Midbrain (tissue), 1 donor: ENCODE measurements at regions not wholly inside any gene's neighbourhood (a gene's known extent, or its start where the extent isn't known, plus 50 kb on each side); places are given as distances from the start of the nearest gene placed in this dataset.
"Not testable (repeated sequence)": the region's sequence is repeated elsewhere in the genome, so short reads cannot be mapped to it uniquely, and the experiment has no call there.

Experiments used
- DNase-seq: peaks from one replicate; lab custom pipeline; 2025; lab: John Stamatoyannopoulos, UW

GRCh38 chr4:164207460-164207859 is 546.5 kb upstream of the SMIM31 start:
- no peak for DNase-seq

GRCh38 chr4:164210377-164210776 is 543.6 kb upstream of the SMIM31 start:
- no peak for DNase-seq

DNA sequence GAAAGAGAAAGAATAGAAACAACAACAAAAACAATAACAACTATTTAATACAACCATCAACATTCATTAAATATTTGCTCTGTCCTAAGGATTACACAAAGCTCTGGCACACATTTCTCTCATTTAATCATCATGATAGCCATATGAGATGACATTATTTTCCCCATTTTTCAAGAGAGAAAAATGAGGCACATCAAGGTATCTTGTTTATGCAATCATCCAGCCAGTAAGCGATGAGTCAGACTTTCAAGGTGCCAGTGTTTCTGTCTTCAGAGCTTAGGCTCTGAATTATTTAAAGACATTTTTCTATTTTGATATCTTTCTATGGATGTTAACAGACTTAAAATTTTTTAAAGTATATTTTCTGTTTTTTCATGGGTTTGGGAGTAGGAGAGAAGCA is 541.8 kb upstream of the SMIM31 start:
- DNase-seq: no peak

DNA sequence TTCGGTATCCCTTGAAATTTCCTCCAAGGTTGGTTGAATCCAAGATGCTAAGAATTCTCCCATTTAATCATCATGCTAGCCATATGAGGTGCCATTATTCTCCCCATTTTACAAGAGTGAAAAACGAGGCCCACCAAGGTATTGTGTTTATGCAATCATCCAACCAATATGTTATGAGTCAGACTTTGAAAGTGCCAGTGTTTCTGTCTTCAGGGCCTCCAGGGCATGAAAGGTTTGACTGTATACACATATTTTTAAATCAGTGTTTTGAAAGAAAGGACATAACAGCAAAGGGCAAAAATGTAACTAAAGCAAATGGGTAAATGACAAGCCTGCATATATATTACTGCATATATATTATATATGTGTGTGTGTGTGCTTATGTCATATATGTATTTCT is 541.2 kb upstream of the SMIM31 start:
- DNase-seq: no peak

- no peak for DNase-seq
These were observed 538.7 kb upstream of the SMIM31 start for GRCh38 chr4:164215113-164215741.

GRCh38 chr4:164221631-164222030 is 532.3 kb upstream of the SMIM31 start:
- DNase-seq: no peak

- no peak for DNase-seq
These were observed 529.1 kb upstream of the SMIM31 start for GRCh38 chr4:164224871-164225270.

DNA sequence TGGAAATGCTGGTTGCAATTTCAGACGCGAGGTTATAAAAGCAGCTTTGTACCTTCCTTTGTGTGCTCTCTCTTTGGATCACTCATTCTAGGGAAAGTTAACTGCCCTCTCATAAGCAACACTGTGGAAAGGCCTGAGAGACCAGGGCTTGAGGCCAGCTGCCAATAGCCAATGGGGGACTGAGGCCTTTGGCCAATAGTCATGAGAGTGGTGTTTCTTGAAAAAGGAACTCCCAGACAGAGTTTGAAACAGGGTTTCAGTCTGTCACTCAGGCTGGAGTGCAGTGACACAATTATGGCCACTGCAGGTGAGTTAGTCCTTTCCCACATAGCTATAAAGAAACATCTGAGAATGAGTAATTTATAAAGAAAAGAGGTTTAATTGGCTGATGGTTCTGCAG is 524.7 kb upstream of the SMIM31 start:
- DNase-seq: no peak

DNA sequence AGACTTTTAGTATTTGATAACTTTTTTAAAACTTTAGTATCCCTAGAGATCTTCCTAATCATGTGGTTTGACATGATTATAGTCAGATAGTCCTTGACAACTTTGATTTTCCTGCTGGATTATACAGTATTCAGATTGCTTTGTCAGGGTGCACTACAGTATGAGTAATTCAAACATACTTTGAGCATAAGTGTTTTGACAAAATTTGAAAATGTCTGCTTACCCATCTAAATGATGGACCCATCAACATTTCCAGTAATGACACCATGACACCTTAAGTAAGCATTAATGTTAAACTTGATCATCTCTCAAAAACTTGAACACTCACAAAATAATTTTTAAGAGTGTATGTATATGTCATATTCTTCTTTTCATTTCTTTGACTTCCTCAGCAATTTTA is 514.5 kb upstream of the SMIM31 start:
- no peak for DNase-seq

- no peak for DNase-seq
These were observed 514.0 kb upstream of the SMIM31 start for GRCh38 chr4:164239976-164240375.

- peak; percentile 19 for DNase-seq
These were observed 502.7 kb upstream of the SMIM31 start for GRCh38 chr4:164251257-164251656.

- peak; percentile 68 for DNase-seq
These were observed 501.6 kb upstream of the SMIM31 start for GRCh38 chr4:164252286-164252685.

GRCh38 chr4:164261831-164262230 is 492.1 kb upstream of the SMIM31 start:
- DNase-seq: no peak

DNA sequence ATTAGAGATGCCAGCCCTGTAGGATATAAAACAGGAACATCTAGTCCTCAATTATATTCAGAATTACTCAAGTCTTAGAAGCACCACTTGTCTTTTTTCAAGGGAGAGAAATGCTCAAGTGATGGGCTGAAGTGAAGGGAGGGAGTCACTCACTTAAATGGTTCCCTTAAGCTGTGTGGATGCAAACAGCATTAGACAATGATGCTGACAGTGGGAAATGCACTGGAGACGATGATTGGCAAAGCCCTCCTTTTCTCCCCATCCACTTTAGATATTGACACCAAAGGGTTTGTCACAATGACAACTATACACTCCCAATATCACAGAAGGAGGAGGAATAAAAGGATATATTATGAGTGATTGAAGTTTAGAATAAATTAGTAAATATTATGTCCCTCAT is 491.4 kb upstream of the SMIM31 start:
- not testable (repeated sequence) for DNase-seq

GRCh38 chr4:164277414-164277813 is 476.5 kb upstream of the SMIM31 start:
- not testable (repeated sequence) for DNase-seq

DNA sequence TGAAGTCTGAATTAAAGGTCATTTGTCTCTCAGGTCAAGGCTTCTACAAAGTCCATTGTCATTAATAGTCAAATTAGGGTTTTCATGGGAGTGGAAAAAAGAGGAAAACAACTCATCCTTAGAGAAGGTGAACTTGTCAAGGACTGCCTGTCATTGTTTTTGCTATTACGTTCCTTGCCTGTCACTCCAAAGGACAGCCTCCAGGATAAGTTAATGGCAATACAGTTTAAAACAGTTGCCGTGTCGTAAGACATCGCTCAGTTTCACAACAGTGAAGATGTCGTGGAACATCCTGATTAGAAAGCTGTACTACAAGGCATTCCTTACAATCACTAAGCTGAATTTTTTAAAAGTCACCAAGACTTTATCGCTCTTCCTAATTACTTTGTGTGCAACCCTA is 466.8 kb upstream of the SMIM31 start:
- no peak for DNase-seq

DNA sequence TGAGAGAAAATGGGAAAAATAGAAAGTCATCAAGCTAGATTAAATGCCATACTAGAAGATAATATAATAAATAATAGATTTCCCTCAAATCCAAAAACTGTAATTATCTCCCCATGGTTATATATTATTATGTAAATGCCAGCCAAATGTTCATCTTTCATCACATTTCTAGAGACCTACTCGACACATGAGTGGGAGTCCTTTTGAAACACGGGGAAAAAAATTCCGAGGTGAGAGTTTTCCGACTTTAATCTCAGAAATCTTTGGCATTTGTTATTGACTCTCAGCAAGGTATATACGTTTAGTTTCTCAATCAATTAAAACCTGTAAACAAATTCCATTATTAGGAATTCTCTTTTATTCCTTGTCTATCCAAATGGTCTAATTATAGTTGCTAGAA is 465.4 kb upstream of the SMIM31 start:
- no peak for DNase-seq

- DNase-seq: no peak
These were observed 460.7 kb upstream of the SMIM31 start for GRCh38 chr4:164293203-164293602.

DNA sequence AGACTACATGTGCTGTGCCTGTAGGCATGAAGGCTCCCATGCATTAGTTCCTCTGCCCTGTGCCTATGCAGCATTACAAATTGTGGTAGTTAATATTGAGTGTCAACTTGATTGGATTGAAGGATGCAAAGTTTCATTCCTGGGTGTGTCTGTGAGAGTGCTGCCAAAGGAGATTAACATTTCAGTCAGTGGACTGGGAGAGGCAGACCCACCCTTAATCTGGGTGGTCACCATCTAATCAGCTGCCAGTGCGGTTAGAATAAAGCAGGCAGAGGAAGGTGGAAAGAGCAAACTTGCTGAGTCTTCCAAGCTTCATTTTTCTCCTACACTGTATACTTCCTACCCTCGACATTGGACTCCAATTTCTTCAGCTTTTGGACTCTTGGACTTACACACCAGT is 460.2 kb upstream of the SMIM31 start:
- no peak for DNase-seq

GRCh38 chr4:164301430-164301829 is 452.5 kb upstream of the SMIM31 start:
- DNase-seq: no peak

- no peak for DNase-seq
These were observed 449.8 kb upstream of the SMIM31 start for GRCh38 chr4:164304101-164304639.

DNA sequence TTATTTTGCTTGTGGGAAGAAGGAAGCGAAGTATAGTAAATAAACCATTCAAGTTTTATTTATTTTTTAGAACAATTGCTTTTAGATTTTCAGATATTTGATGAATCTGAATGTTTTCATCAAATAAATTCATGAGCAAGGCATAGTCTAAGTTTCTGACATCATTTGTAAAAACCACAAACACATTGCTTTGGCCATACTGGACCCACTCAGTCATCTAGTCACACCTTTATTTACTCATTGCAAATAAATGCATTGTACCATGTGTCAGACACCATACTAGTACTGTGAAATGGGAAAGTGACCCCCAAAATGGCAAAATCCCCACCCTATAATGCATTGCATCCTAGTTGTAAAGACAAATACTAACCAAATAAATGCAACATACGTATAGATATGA is 449.1 kb upstream of the SMIM31 start:
- no peak for DNase-seq

GRCh38 chr4:164307262-164307661 is 446.7 kb upstream of the SMIM31 start:
- no peak for DNase-seq

GRCh38 chr4:164312671-164313070 is 441.3 kb upstream of the SMIM31 start:
- no peak for DNase-seq
